C4-2B (cell line): ENCODE measurements at regions not wholly inside any gene's neighbourhood (a gene's known extent, or its start where the extent isn't known, plus 50 kb on each side); places are given as distances from the start of the nearest gene placed in this dataset.

ENCODE experiments used
- H3K27ac ChIP-seq: fragments of 450-650 bp; 2 replicates; pipeline ENCODE4 v1.5.1; 2017
- CTCF ChIP-seq: fragments of 450-650 bp; conservative IDR thresholded peaks from 2 replicates; pipeline ENCODE4 v1.5.1; 2017; ENCODE audit warnings: mild to moderate bottlenecking
- ZFX ChIP-seq: fragments of 450-650 bp; IDR thresholded peaks from 2 replicates; pipeline ENCODE4 v1.6.1; 2017

- TF ChIP-seq ZFX (no peak), CTCF (no peak)
- no peak overlapping the region for H3K27ac ChIP-seq
Measured at GRCh38 chr13:22012686-22013085, 341.8 kb downstream of the FGF9 start.

DNA sequence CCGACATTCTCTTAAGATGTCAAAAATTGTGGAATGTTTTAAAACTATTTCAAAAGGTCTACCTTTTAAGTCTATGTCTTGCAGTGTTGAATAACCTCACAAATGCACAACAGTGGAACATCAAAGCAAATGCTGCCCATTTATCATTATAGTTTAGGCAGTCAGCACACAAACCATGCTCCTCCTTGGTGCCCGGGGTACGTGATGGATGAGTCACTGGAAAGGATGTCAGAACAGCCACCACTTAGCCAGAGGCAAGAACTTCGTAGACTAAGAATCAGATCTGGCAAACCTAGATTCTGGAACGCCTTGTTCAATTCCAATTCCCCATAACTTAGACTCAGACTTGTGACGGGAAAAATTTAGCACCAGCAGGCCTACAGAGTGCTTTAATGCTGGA, 343.6 kb downstream of the FGF9 start:
- no peak for TF ChIP-seq CTCF
- no peak for TF ChIP-seq ZFX
- H3K27ac ChIP-seq, result no peak overlapping the region

DNA sequence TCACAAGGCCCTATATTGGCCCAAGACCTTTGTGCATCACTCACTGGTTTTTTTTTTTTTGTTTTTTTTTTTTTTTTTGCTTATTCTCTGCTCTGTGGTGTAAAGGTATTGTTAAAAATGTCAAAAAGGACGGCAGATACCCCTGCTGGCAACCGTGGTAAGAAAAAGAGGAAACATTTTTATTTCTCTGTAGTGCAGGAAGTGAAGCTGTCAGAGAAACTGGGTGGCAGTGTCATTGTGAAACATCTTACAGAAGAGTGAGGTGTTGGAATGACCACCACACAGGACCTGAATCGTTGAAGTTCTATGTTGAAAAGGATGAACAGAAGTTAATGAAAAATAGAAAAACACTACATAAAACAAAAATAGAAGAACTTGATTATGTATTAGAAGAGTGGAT, 346.4 kb downstream of the FGF9 start:
- TF ChIP-seq ZFX (no peak), CTCF (no peak)
- H3K27ac ChIP-seq, result no peak overlapping the region

DNA sequence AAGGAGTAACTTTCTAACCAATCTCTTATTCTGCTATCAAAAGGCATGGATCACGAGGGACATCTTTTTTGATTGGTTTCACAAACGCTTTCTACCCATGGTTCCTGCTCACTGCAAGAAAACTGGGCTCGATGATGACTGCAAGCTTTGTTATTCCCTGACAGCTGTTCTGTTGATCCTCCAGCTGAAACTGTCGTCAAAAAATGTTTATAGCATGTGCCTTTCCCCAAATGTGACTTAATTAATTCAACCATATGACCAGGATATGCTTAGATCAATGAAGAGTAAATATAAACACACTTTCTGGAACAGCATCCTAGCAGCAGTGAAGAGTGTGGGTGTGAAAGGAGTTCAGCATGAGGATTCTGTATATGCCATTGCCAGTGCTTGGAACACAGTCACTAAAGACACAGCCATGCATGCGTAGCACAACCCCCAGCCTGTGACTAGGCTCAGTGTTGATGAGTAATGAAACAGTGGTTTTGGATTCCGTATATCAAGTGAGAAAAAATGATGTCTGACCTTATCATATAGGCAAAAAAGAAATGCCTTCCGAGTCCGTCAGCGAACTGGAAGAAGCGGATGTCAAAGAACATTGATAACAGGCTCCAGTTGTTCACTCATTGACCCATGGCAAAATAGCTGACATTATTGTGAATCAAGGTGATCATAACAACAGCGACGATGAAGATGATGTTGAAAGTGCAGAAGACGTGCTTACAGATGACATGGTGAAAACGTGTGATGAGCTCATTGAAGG, 347.4 kb downstream of the FGF9 start:
- TF ChIP-seq CTCF, result no peak
- no peak for TF ChIP-seq ZFX
- no peak overlapping the region for H3K27ac ChIP-seq

DNA sequence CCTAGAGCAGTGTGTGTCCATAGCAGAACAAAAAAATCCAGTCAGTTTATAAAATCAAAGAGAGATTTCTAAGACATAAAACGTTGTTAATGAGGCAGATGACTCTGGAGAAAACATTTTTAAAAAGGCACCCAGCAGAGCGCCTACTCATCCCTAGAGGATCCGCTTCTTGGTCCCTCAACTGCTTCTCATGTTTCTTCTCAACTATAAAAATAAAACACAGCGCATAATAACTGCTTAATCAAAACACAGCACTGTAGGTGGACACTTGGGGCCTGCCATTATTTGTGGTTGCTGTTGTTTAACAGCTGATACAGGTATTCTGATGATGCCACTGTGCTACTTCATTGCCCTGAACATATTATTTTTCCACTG, 347.9 kb downstream of the FGF9 start:
- no peak overlapping the region for H3K27ac ChIP-seq
- TF ChIP-seq CTCF (no peak), ZFX (no peak; the same call in 1 of the 2 replicates)

DNA sequence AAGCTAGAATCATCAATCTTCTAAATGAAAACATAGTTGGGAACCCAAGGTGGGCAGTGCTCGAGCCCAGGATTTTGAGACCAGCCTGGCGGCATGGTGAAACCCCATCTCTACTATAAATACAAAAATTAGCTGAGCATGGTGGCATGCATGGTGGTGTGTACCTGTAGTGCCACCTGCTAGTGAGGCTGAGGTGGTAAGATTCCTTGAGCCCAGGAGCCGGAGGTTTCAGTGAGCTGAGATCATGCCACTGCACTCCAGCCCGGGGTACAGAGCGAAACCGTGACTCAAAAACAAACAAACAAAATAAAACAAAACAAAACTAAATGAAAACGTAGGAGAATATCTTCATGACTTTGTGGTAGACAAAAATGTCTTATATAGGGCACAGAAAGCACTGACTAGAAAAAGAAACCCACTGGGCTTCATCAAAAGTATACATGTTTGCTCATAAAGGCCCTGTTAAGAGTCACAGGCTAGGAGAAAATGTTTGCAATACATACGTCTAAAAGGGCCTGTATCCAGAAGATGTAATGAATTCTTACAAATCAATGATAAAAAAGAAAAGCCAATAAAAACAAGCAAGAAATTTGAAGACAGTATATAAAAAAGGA, 353.6 kb downstream of the FGF9 start:
- TF ChIP-seq ZFX (no peak), CTCF (no peak)
- H3K27ac ChIP-seq, result no peak overlapping the region

DNA sequence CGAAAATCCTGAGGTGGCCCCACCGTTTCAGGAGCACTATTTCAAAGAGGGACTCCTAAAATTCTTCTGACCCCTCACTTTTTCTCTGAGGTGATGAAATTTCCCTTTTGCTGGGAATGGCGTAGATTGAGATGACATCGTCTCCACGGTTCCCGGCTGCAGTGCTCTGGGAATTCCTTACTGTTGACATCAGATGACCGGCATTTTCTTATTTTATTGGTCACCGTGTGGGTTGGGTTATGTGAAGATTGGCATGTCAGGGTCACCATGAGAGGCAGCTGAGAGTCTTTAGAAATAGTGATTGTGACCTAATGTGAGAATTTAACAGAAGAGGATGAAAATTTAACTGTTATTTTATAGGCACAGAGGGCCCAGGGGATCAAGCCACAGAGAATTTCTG, 356.7 kb downstream of the FGF9 start:
- no peak overlapping the region for H3K27ac ChIP-seq
- TF ChIP-seq ZFX, result no peak
- no peak for TF ChIP-seq CTCF
